ENCODE measurements at regions not wholly inside any gene's neighbourhood (a gene's known extent, or its start where the extent isn't known, plus 50 kb on each side); places are given as distances from the start of the nearest gene placed in this dataset.

DNA sequence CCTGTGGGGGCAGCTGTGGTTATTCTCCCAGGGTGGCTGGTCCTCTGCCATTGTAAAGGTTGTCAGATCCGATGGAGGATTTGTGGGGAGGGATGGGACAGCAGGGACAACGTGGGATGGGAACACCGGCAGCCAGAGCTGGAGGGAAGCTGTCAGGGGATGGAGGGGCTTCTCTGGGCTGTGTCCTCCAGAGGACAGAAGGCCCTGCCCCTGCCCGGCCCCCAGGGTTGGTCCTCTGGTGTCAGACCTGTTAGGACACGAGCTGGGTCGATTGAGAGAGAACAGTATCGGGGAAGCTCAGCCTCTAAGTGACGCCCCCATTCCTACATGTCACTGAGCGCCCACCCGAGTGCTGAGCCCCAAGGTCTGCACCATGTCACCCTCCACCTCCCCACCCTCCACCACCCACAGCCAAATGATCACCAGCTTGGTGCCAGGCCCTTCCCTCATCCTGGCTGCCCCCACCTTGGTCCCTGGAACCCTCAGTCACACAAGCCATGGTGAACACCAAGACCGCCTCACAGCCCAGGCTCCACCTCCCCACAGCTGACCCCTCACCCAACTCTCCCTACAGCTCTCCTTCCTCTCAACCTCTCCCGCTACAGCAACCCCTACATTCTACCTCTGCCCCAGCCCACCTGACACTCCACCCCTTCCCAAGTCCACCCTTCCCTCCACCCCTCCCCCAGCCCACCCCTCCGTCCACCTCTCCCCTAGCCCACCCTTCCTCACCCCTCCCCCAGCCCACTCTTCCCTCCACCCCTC, 244.4 kb downstream of the MATN1 start:
- no peak overlapping the region for H2AFZ ChIP-seq (ENCODE audit: low read length, unreplicated experiment)
- no peaks in the 10 kb centered on the region for H3K27me3 ChIP-seq (ENCODE audit: insufficient read depth, low read length)
- H3K27ac ChIP-seq (ENCODE audit: low read depth, low read length), result no peak overlapping the region
- H3K4me3 ChIP-seq (ENCODE audit: low read depth, low read length), result no peak overlapping the region
- H3K79me2 ChIP-seq (ENCODE audit: control insufficient read depth, insufficient read depth, low read length, unreplicated experiment), result no peaks in the 10 kb centered on the region
- H3K4me1 ChIP-seq (ENCODE audit: control insufficient read depth, insufficient read depth, low read length, unreplicated experiment), result no peaks in the 10 kb centered on the region
- no peaks in the 10 kb centered on the region for H3K36me3 ChIP-seq (ENCODE audit: insufficient read depth, low read length)

DNA sequence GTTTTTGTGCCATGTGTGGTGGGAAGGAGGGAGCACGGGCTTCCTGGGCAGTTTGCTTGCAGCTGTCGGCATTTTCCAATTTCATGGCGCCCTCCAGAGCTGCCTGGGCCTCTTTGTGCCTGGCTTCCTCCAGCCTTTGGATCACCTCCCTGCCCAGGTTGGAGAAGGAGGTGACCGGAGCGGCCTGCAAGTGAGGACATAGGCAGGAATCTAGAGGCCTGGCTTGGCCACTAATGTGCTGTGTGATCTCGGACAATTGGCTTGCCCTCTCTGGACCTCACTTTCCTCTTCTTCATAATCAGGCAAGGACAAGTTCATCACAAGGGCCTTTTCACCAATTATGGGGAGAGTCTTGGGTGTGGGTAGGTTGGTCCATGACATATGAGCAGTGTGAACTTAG, 245.1 kb downstream of the MATN1 start:
- H2AFZ ChIP-seq (ENCODE audit: low read length, unreplicated experiment), result no peak overlapping the region
- no peak overlapping the region for H3K27ac ChIP-seq (ENCODE audit: low read depth, low read length)
- no peaks in the 10 kb centered on the region for H3K4me1 ChIP-seq (ENCODE audit: control insufficient read depth, insufficient read depth, low read length, unreplicated experiment)
- no peaks in the 10 kb centered on the region for H3K79me2 ChIP-seq (ENCODE audit: control insufficient read depth, insufficient read depth, low read length, unreplicated experiment)
- H3K36me3 ChIP-seq (ENCODE audit: insufficient read depth, low read length), result no peaks in the 10 kb centered on the region
- H3K27me3 ChIP-seq (ENCODE audit: insufficient read depth, low read length), result no peaks in the 10 kb centered on the region
- no peak overlapping the region for H3K4me3 ChIP-seq (ENCODE audit: low read depth, low read length)

DNA sequence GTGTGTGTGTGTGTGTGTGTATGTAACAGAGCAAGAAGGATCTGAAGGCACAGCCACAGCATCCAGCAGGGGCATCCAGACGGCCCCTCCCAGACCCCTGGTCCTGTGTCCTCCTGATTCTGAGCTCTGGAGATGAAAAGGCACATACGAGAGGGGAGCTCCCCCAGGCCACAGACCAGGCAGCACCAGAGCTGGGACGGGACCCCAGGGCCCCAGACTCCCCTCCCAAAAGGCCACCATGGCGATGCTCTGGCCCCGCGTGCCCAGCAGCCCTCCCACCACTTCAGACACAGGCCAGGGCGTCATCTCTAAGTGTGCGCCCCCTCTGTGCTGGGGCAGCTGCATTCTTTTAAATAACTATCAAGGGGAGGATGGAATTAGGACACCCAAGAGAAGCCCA, 245.8 kb downstream of the MATN1 start:
- Histone ChIP-seq H3K4me1 (ENCODE audit: control insufficient read depth, insufficient read depth, low read length, unreplicated experiment) (no peaks in the 10 kb centered on the region), H2AFZ (ENCODE audit: low read length, unreplicated experiment) (no peak overlapping the region), H3K27me3 (ENCODE audit: insufficient read depth, low read length) (no peaks in the 10 kb centered on the region), H3K4me3 (ENCODE audit: low read depth, low read length) (no peak overlapping the region), H3K27ac (ENCODE audit: low read depth, low read length) (no peak overlapping the region), H3K36me3 (ENCODE audit: insufficient read depth, low read length) (no peaks in the 10 kb centered on the region), H3K79me2 (ENCODE audit: control insufficient read depth, insufficient read depth, low read length, unreplicated experiment) (no peaks in the 10 kb centered on the region)

DNA sequence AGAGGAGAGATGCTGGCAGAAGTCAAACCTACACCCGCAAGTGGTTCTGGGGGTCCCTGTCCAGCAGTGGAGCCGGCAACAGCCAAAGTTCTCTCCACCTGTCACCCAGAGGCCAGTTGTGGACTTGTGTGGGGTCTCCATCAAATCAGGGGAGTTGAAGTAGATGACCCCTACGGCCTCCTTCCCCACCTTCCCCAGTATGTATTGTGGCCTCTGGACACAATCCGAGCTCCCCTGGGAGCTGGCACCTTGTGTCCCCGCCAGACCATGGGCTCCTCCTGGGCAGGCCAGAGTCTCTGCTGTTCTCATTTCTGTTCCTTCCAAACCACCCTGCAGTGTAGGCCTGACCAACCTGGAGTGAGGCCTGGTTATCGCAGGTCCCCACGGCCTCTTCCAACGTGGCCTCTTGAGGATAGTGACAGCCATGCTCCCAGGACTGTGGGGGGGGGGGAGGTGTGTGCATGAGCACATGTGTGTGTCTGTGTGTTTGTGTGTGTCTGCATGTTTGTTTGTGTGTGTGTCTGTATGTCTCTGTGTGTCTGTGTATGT, 246.4 kb downstream of the MATN1 start:
- no peak overlapping the region for H2AFZ ChIP-seq (ENCODE audit: low read length, unreplicated experiment)
- H3K36me3 ChIP-seq (ENCODE audit: insufficient read depth, low read length), result no peaks in the 10 kb centered on the region
- H3K4me3 ChIP-seq (ENCODE audit: low read depth, low read length), result no peak overlapping the region
- H3K27me3 ChIP-seq (ENCODE audit: insufficient read depth, low read length), result no peaks in the 10 kb centered on the region
- H3K4me1 ChIP-seq (ENCODE audit: control insufficient read depth, insufficient read depth, low read length, unreplicated experiment), result no peaks in the 10 kb centered on the region
- H3K27ac ChIP-seq (ENCODE audit: low read depth, low read length), result no peak overlapping the region
- no peaks in the 10 kb centered on the region for H3K79me2 ChIP-seq (ENCODE audit: control insufficient read depth, insufficient read depth, low read length, unreplicated experiment)

DNA sequence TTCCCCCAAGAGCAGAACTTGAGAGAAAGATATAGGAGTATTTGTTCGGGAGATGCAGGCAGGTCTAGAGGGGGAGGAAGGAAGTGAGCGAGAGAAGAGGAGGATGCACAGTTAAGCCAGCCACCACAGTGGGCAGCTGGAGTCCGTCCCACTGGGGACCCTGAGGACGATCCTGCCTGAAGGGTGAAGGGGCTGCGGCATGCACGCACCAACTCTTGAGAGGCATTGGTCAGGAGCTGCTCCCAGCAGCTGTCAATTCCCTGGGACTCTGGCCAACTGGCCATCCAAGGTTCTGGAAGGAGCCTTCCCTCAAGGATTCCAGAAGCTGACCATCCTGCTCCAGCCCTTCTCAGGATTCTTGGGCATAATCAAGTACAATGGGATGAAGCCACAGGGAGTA, 246.9 kb downstream of the MATN1 start:
- H3K27ac ChIP-seq (ENCODE audit: low read depth, low read length), result no peak overlapping the region
- no peak overlapping the region for H2AFZ ChIP-seq (ENCODE audit: low read length, unreplicated experiment)

DNA sequence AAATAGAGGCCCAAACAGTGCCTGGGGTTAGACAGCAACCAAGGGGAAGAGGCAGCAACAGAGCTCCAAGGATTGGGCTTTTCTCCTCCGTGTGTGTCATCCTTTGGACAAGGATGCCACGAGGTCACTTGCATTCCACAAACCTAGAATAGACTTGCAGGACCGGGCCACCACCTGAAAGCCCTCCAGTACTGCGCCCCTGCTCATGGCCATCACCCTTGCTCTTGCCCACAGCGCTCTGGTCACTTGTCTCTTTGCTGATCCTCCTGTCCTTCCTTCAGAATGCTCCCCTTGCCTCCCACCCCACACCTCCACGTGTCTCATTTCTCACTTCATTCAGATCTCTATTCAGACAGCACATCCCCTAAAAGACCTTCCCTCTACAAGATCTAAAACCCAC, 247.4 kb downstream of the MATN1 start:
- Histone ChIP-seq H3K36me3 (ENCODE audit: insufficient read depth, low read length) (no peaks in the 10 kb centered on the region), H3K27ac (ENCODE audit: low read depth, low read length) (no peak overlapping the region), H3K4me1 (ENCODE audit: control insufficient read depth, insufficient read depth, low read length, unreplicated experiment) (no peaks in the 10 kb centered on the region), H3K4me3 (ENCODE audit: low read depth, low read length) (no peak overlapping the region), H3K27me3 (ENCODE audit: insufficient read depth, low read length) (no peaks in the 10 kb centered on the region), H2AFZ (ENCODE audit: low read length, unreplicated experiment) (no peak overlapping the region), H3K79me2 (ENCODE audit: control insufficient read depth, insufficient read depth, low read length, unreplicated experiment) (no peaks in the 10 kb centered on the region)

More for the DNA sequence above, 246.9 kb downstream of the MATN1 start:
- no peak overlapping the region for H3K4me3 ChIP-seq (ENCODE audit: low read depth, low read length)
- no peaks in the 10 kb centered on the region for H3K79me2 ChIP-seq (ENCODE audit: control insufficient read depth, insufficient read depth, low read length, unreplicated experiment)
- H3K36me3 ChIP-seq (ENCODE audit: insufficient read depth, low read length), result no peaks in the 10 kb centered on the region
- H3K27me3 ChIP-seq (ENCODE audit: insufficient read depth, low read length), result no peaks in the 10 kb centered on the region
- H3K4me1 ChIP-seq (ENCODE audit: control insufficient read depth, insufficient read depth, low read length, unreplicated experiment), result no peaks in the 10 kb centered on the region

DNA sequence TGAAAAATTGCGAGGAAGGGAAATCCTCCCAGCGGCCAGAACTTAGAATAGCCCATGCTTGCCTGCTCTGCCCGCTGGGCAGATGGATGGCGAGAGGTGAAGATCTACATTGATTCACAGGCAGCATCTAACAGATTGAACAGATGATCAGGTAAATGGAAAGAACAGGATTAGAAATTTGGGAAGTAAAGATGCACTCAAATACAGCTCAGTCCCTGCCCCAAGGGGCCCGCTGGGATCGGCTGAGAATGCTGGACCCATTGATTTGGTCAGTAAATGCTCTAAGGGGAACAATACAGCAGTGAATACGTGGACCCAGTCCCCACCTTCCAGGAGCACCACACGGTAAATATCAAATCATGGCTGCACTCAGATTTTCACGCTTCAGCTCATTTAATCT, 248.2 kb downstream of the MATN1 start:
- Histone ChIP-seq H2AFZ (ENCODE audit: low read length, unreplicated experiment) (no peak overlapping the region), H3K4me3 (ENCODE audit: low read depth, low read length) (no peak overlapping the region), H3K27ac (ENCODE audit: low read depth, low read length) (no peak overlapping the region), H3K79me2 (ENCODE audit: control insufficient read depth, insufficient read depth, low read length, unreplicated experiment) (no peaks in the 10 kb centered on the region), H3K4me1 (ENCODE audit: control insufficient read depth, insufficient read depth, low read length, unreplicated experiment) (no peaks in the 10 kb centered on the region), H3K27me3 (ENCODE audit: insufficient read depth, low read length) (no peaks in the 10 kb centered on the region), H3K36me3 (ENCODE audit: insufficient read depth, low read length) (no peaks in the 10 kb centered on the region)

DNA sequence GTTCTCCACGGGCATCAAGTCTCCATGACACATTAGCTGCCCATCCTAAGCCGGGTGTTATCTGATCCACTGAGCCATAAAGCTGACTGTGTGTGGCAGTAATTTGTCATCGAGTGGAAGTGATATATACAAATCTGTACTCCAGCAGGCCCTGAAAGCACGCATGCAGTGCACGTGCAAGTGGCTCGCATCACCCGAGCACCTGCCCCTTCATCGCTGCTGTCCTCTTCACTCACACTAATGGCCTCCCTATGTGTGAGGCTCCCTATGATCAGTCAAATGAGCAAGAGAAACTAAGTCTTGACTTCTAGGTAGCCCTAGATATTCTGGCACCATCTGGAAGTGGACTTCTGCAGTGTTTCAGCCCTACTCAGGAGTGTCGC, 248.6 kb downstream of the MATN1 start:
- H2AFZ ChIP-seq (ENCODE audit: low read length, unreplicated experiment), result no peak overlapping the region
- no peaks in the 10 kb centered on the region for H3K4me1 ChIP-seq (ENCODE audit: control insufficient read depth, insufficient read depth, low read length, unreplicated experiment)
- no peaks in the 10 kb centered on the region for H3K36me3 ChIP-seq (ENCODE audit: insufficient read depth, low read length)
- H3K27me3 ChIP-seq (ENCODE audit: insufficient read depth, low read length), result no peaks in the 10 kb centered on the region
- H3K27ac ChIP-seq (ENCODE audit: low read depth, low read length), result no peak overlapping the region
- no peak overlapping the region for H3K4me3 ChIP-seq (ENCODE audit: low read depth, low read length)
- no peaks in the 10 kb centered on the region for H3K79me2 ChIP-seq (ENCODE audit: control insufficient read depth, insufficient read depth, low read length, unreplicated experiment)

DNA sequence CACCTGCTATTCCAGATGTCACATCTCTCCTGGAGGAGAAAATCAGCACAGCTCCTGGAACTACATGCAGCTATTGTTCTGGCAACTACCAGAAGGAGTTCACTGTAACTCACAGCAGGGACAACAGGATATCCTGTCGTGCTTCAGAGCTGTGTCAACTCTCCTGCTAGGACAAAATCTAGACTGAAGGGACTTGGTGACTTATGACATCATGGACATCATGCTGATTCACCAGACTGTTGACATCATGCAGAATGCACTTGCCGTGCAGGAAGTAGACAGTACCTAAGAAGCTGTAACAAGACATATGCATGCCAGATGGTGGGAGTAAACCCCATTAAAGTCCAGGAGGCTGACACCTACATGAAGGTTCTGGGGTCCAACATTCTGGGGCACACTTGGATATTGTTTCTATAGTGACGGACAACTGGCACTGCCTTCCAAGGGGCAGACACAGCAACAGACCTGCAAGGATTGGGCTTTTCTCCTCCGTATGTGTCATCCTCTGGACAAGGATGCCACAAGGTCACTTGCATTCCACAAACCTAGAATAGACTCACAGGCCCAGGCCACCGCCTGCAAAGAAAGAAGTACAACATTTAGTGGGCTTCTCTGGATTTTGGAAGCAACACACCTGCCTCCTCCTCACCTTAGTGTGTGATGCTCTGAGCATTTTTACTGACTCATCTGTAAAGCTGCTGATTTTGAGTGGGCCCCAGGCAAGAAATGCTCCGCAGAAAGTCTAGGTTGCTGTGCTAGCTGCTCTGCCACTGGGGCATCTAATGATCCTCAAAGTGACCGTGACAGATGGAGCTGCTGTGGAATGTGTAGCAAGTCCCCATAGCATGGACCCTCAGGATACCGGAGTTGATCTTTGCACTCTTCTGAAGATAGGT, 249.2 kb downstream of the MATN1 start:
- Histone ChIP-seq H3K79me2 (ENCODE audit: control insufficient read depth, insufficient read depth, low read length, unreplicated experiment) (no peaks in the 10 kb centered on the region), H3K27ac (ENCODE audit: low read depth, low read length) (no peak overlapping the region), H3K4me3 (ENCODE audit: low read depth, low read length) (no peak overlapping the region), H3K36me3 (ENCODE audit: insufficient read depth, low read length) (no peaks in the 10 kb centered on the region), H3K27me3 (ENCODE audit: insufficient read depth, low read length) (no peaks in the 10 kb centered on the region), H3K4me1 (ENCODE audit: control insufficient read depth, insufficient read depth, low read length, unreplicated experiment) (no peaks in the 10 kb centered on the region), H2AFZ (ENCODE audit: low read length, unreplicated experiment) (no peak overlapping the region)

DNA sequence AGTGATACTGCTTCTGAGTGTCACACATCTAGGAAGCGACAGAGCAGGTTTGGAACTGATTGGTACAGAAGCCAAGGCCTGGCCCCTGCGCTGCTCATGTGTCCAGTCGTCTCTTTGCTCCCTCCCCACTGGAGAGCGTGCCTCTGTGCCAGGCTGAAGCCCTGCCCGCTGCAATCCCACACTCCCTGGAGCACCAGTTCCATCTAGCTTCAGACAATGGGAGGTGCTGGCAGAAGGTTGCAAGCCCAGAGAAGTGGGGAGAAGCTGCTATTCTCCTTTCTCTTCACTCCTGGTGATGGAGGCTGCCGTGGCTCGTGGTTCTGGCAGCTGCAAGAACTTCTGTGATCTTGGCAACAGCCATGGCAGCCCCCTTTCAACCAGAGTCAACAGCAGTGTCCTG, 250.9 kb downstream of the MATN1 start:
- H3K36me3 ChIP-seq (ENCODE audit: insufficient read depth, low read length), result no peaks in the 10 kb centered on the region
- no peak overlapping the region for H3K27ac ChIP-seq (ENCODE audit: low read depth, low read length)
- H3K4me1 ChIP-seq (ENCODE audit: control insufficient read depth, insufficient read depth, low read length, unreplicated experiment), result no peaks in the 10 kb centered on the region
- H3K4me3 ChIP-seq (ENCODE audit: low read depth, low read length), result no peak overlapping the region
- H2AFZ ChIP-seq (ENCODE audit: low read length, unreplicated experiment), result no peak overlapping the region
- no peaks in the 10 kb centered on the region for H3K27me3 ChIP-seq (ENCODE audit: insufficient read depth, low read length)
- no peaks in the 10 kb centered on the region for H3K79me2 ChIP-seq (ENCODE audit: control insufficient read depth, insufficient read depth, low read length, unreplicated experiment)

All from ACC112 (cell line).